SK-N-SH (cell line): ENCODE measurements at regions not wholly inside any gene's neighbourhood (a gene's known extent, or its start where the extent isn't known, plus 50 kb on each side); places are given as distances from the start of the nearest gene placed in this dataset.

Experiments
- CTCF ChIA-PET: fragments of 300-600, 350-600 bp; formaldehyde crosslinking; extraction: SDS; loops from one replicate; lab custom pipeline; 2021; lab: Yijun Ruan, JAX
- POLR2A ChIA-PET: fragments of 350-600 bp; sonication (Branson Sonifier 250); formaldehyde crosslinking; extraction: SDS; loops from one replicate; lab custom pipeline; 2020; ENCODE audit warnings: antibody characterized with exemption, inconsistent platforms; lab: Yijun Ruan, JAX
- DNase-seq: peaks from one replicate; pipeline ENCODE4 v3.0.0; 2012
- H2AFZ ChIP-seq: fragments of 200-600 bp; sonication (generic); 2 replicates; pipeline ENCODE4 v1.8.1; 2016; ENCODE audit warnings: antibody characterized with exemption, mild to moderate bottlenecking, low read depth
- H3F3A ChIP-seq: fragments of 200-600 bp; sonication (generic); replicated peaks from 2 replicates; pipeline ENCODE3; 2016; ENCODE audit warnings: antibody characterized with exemption, mild to moderate bottlenecking; ENCODE audit not compliant: insufficient read depth
- H3K27ac ChIP-seq, 2 experiments: fragments of 200-500 bp in 1 of 2; fragments of 200-600 bp in 1 of 2; sonication (Bioruptor generic) in 1 of 2; sonication (generic), shearing (Covaris generic) in 1 of 2; 2 replicates each; pipeline versions ENCODE4 v1.5.1 to v1.6.1; 2014 to 2016; ENCODE audit warnings: low read depth in 2 of 2, inconsistent platforms in 1 of 2, low read length in 1 of 2, mild to moderate bottlenecking in 1 of 2, mixed read lengths in 1 of 2
- H3K27me3 ChIP-seq: fragments of 200-600 bp; sonication (generic), shearing (Covaris generic); 2 replicates; pipeline ENCODE4 v1.6.1; 2016; ENCODE audit warnings: mixed run types; ENCODE audit not compliant: insufficient read depth
- H3K36me3 ChIP-seq, 2 experiments: fragments of 200-500 bp in 1 of 2; fragments of 200-600 bp in 1 of 2; sonication (Bioruptor generic) in 1 of 2; sonication (generic) in 1 of 2; replicated peaks in 1 of 2; 2 replicates each; pipeline versions ENCODE3 to v1.5.1; 2014 to 2016; ENCODE audit warnings: low read length in 1 of 2, mild to moderate bottlenecking in 1 of 2; ENCODE audit not compliant: insufficient read depth in 2 of 2, control insufficient read depth in 1 of 2
- H3K4me1 ChIP-seq, 2 experiments: fragments of 200-500 bp in 1 of 2; fragments of 200-600 bp in 1 of 2; sonication (Bioruptor generic) in 1 of 2; sonication (generic), shearing (Covaris generic) in 1 of 2; 2 replicates each; pipeline versions ENCODE4 v1.5.1 to v1.6.1; 2014 to 2016; ENCODE audit warnings: low read depth in 1 of 2, low read length in 1 of 2, mixed run types in 1 of 2; ENCODE audit not compliant: insufficient read depth in 2 of 2, control insufficient read depth in 1 of 2
- H3K4me2 ChIP-seq: fragments of 200-600 bp; sonication (generic), shearing (Covaris generic); 2 replicates; pipeline ENCODE4 v1.6.1; 2017; ENCODE audit warnings: mixed run types
- H3K4me3 ChIP-seq, 2 experiments: fragments of 200-500 bp in 1 of 2; fragments of 200-600 bp in 1 of 2; sonication (Bioruptor generic) in 1 of 2; sonication (generic), shearing (Covaris generic) in 1 of 2; 2 replicates each; pipeline versions ENCODE4 v1.5.1 to v1.8.1; 2014 to 2016; ENCODE audit warnings: low read depth in 2 of 2, inconsistent platforms in 1 of 2, low read length in 1 of 2, mild to moderate bottlenecking in 1 of 2, mixed read lengths in 1 of 2, moderate library complexity in 1 of 2
- H3K79me2 ChIP-seq: fragments of 200-600 bp; sonication (generic); 2 replicates; pipeline ENCODE4 v1.8.1; 2017; ENCODE audit warnings: mild to moderate bottlenecking; ENCODE audit not compliant: insufficient read depth
- H3K9ac ChIP-seq: fragments of 200-600 bp; sonication (generic); 2 replicates; pipeline ENCODE4 v1.6.1; 2017; ENCODE audit warnings: mixed run types
- H3K9me2 ChIP-seq: fragments of 200-600 bp; sonication (generic); 2 replicates; pipeline ENCODE4 v1.6.1; 2017; ENCODE audit warnings: mixed run types
- H3K9me3 ChIP-seq: fragments of 200-600 bp; sonication (generic); 2 replicates; pipeline ENCODE4 v1.6.1; 2017; ENCODE audit warnings: mixed run types, mild to moderate bottlenecking, moderate library complexity
- H4K20me1 ChIP-seq: fragments of 200-600 bp; sonication (generic); 2 replicates; pipeline ENCODE4 v1.6.1; 2017; ENCODE audit warnings: mild to moderate bottlenecking, mixed run types; ENCODE audit not compliant: insufficient read depth
- CHD2 ChIP-seq: fragments of 150-350 bp; IDR thresholded peaks from 2 replicates; pipeline ENCODE4 v1.6.1; 2018; ENCODE audit warnings: low read length; ENCODE audit not compliant: partially characterized antibody
- EP300 ChIP-seq, 2 experiments: IDR thresholded peaks; 2 replicates each; pipeline versions ENCODE4 v1.4.0 to v1.6.1; 2012; ENCODE audit warnings: borderline replicate concordance in 1 of 2, low read depth in 1 of 2, low read length in 1 of 2
- FOSL2 ChIP-seq: IDR thresholded peaks from 2 replicates; pipeline ENCODE4 v1.4.0; 2012; ENCODE audit warnings: low read depth, mild to moderate bottlenecking, moderate library complexity, borderline replicate concordance
- FOXM1 ChIP-seq: IDR thresholded peaks from 2 replicates; pipeline ENCODE4 v1.4.0; 2012; ENCODE audit warnings: low read depth, mild to moderate bottlenecking
- GABPA ChIP-seq: IDR thresholded peaks from 2 replicates; pipeline ENCODE4 v1.4.0; 2012; ENCODE audit warnings: low read depth, mild to moderate bottlenecking
- JUND ChIP-seq: IDR thresholded peaks from 2 replicates; pipeline ENCODE4 v1.4.0; 2012
- MEF2A ChIP-seq: IDR thresholded peaks from 2 replicates; pipeline ENCODE4 v1.4.0; 2012; ENCODE audit warnings: low read depth, borderline replicate concordance
- NFIC ChIP-seq: IDR thresholded peaks from 2 replicates; pipeline ENCODE4 v1.4.0; 2012; ENCODE audit warnings: borderline replicate concordance
- POLR2AphosphoS5 ChIP-seq: IDR thresholded peaks from 2 replicates; pipeline ENCODE4 v1.6.1; 2012; ENCODE audit warnings: low read depth, low read length
- RFX5 ChIP-seq: IDR thresholded peaks from 2 replicates; pipeline ENCODE4 v1.6.1; 2012; ENCODE audit warnings: mild to moderate bottlenecking, improper control_type of control experiment, low read length
- RXRA ChIP-seq: IDR thresholded peaks from 2 replicates; pipeline ENCODE4 v1.4.0; 2012; ENCODE audit warnings: low read depth, mild to moderate bottlenecking, borderline replicate concordance
- SIN3A ChIP-seq: IDR thresholded peaks from 2 replicates; pipeline ENCODE4 v1.6.1; 2012; ENCODE audit warnings: low read depth, mild to moderate bottlenecking, low read length, moderate library complexity, borderline replicate concordance
- TCF12 ChIP-seq: IDR thresholded peaks from 2 replicates; pipeline ENCODE4 v1.4.0; 2012
- YY1 ChIP-seq: IDR thresholded peaks from 2 replicates; pipeline ENCODE4 v1.4.0; 2012; ENCODE audit warnings: low read depth, mild to moderate bottlenecking
- WGBS: methylation state at CpG from one replicate; pipeline ENCODE4 v1.1.6; 2017; ENCODE audit warnings: low lambda C conversion rate; 5-methylcytosine and 5-hydroxymethylcytosine counted together
- TF ChIP-seq, protein P1 (sequence below): IDR thresholded peaks from 2 replicates; pipeline ENCODE4 v1.4.0; 2012; ENCODE audit warnings: low read depth, borderline replicate concordance
- TF ChIP-seq, protein P2 (sequence below): fragments of 150-350 bp; IDR thresholded peaks from 2 replicates; pipeline ENCODE4 v1.6.1; 2017; ENCODE audit warnings: antibody characterized with exemption, low read length, low read depth, borderline replicate concordance
- TF ChIP-seq, protein P3 (sequence below): IDR thresholded peaks from 2 replicates; pipeline ENCODE4; 2012

DNA sequence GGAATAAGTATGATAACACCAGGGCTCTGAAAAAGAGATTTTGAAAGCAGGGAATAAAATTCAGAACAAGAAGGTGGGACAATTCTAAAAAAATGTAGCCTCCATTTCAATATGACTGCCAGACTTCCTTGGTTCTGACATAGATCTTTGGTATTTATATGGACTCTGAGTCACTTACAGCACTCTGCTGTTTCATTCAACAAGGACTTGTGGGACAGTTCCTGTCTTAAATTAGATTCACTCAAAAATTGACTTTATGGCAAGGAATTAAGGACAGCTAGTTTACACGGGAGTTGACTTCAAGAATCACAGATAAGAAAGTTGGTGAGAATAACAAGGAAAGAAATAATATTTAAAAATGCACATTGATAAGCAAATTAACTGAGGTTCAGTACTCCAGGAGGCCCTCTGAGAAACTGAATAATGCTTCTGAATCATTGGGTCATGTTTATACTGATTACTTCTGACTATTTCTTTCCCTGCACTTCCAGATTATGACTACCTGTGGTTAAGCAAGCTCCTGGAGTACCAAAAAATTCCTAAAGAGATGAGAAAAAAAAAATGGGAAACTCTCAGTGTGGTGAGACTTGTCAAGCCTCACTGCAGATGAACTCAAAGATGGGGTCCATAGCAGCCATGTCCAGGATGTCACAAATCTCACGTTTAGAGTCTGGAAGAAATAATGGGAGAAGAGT, 828.3 kb upstream of the PIK3C3 start:
- H3K4me2 ChIP-seq = peak overlapping the region; percentile 23; the same call in 1 of the 2 replicates
- no peaks in the 10 kb centered on the region for H3K27me3 ChIP-seq
- WGBS = 19% methylated on average over 2 of the region's 2 CpGs
- no peaks in the 10 kb centered on the region for H4K20me1 ChIP-seq
- TF ChIP-seq, protein P1, sequence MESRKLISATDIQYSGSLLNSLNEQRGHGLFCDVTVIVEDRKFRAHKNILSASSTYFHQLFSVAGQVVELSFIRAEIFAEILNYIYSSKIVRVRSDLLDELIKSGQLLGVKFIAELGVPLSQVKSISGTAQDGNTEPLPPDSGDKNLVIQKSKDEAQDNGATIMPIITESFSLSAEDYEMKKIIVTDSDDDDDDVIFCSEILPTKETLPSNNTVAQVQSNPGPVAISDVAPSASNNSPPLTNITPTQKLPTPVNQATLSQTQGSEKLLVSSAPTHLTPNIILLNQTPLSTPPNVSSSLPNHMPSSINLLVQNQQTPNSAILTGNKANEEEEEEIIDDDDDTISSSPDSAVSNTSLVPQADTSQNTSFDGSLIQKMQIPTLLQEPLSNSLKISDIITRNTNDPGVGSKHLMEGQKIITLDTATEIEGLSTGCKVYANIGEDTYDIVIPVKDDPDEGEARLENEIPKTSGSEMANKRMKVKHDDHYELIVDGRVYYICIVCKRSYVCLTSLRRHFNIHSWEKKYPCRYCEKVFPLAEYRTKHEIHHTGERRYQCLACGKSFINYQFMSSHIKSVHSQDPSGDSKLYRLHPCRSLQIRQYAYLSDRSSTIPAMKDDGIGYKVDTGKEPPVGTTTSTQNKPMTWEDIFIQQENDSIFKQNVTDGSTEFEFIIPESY = no peak
- TF ChIP-seq NFIC (0 out of 2 replicates have a peak, but pooled peaks have one; percentile 34), GABPA (no peak), MEF2A (peak; percentile 50; the same call in 1 of the 2 replicates), POLR2AphosphoS5 (no peak), JUND (peak; percentile 59; the same call in 1 of the 2 replicates), EP300 (IDR thresholded peaks at IDR 0.05; ENCODE audit: borderline replicate concordance in 1 of 2, low read depth in 1 of 2, low read length in 1 of 2) (peak in 1 of 2 experiments; percentile 52; a peak in 1 of 4 replicates), YY1 (peak; percentile 54; the same call in 1 of the 2 replicates), FOSL2 (peak; percentile 69; the same call in 1 of the 2 replicates), RXRA (peak; percentile 10; the same call in 1 of the 2 replicates), FOXM1 (no peak), RFX5 (no peak), SIN3A (no peak), TCF12 (peak; percentile 63), CHD2 (no peak)
- TF ChIP-seq, protein P2, sequence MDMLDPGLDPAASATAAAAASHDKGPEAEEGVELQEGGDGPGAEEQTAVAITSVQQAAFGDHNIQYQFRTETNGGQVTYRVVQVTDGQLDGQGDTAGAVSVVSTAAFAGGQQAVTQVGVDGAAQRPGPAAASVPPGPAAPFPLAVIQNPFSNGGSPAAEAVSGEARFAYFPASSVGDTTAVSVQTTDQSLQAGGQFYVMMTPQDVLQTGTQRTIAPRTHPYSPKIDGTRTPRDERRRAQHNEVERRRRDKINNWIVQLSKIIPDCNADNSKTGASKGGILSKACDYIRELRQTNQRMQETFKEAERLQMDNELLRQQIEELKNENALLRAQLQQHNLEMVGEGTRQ = no peak
- TF ChIP-seq, protein P3, sequence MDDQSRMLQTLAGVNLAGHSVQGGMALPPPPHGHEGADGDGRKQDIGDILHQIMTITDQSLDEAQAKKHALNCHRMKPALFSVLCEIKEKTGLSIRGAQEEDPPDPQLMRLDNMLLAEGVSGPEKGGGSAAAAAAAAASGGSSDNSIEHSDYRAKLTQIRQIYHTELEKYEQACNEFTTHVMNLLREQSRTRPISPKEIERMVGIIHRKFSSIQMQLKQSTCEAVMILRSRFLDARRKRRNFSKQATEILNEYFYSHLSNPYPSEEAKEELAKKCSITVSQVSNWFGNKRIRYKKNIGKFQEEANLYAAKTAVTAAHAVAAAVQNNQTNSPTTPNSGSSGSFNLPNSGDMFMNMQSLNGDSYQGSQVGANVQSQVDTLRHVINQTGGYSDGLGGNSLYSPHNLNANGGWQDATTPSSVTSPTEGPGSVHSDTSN = peak; percentile 56
- no peak overlapping the region for H3K4me3 ChIP-seq
- peaks cover 3% of the 10 kb centered on the region; the same call in 1 of the 2 replicates for H3K9me3 ChIP-seq
- no peak for DNase-seq
- peak overlapping the region; percentile 4; the same call in 1 of the 2 replicates for H3K9ac ChIP-seq
- peaks cover 24% of the 10 kb centered on the region for H3F3A ChIP-seq
- H3K4me1 ChIP-seq = peaks cover 0 to 8% of the 10 kb centered on the region in 2 experiments; a peak in 1 of 4 replicates
- H3K79me2 ChIP-seq = no peaks in the 10 kb centered on the region
- H3K36me3 ChIP-seq = no peaks in the 10 kb centered on the region
- ChIA-PET CTCF (no interaction called here), POLR2A (no interaction called here)
- H3K9me2 ChIP-seq = no peaks in the 10 kb centered on the region
- H2AFZ ChIP-seq = peak overlapping the region; percentile 58; the same call in 1 of the 2 replicates
- H3K27ac ChIP-seq = peak overlapping the region; percentile 16 to 71; a peak in 3 of 4 replicates
